Pancreas (tissue), 10 donors: ENCODE measurements at regions not wholly inside any gene's neighbourhood (a gene's known extent, or its start where the extent isn't known, plus 50 kb on each side); places are given as distances from the start of the nearest gene placed in this dataset.

Experiments
- ATAC-seq, 4 donors: fragments of 200-7000 bp; cut with Tn5 transposase; one replicate each; pipeline versions ENCODE4 v1.8.0 to v1.9.1; 2020; ENCODE audit warnings: mild to moderate bottlenecking in 4 of 4, moderate library complexity in 4 of 4
- DNase-seq, 6 donors: peaks; one replicate each; pipeline ENCODE4 v3.0.0-alpha.2; 2020
- FAIRE-seq: peaks from 2 replicates; lab custom pipeline; 2012; peaks lifted over from hg19 to GRCh38; lab: Jason Lieb, UNC
- H3K27ac ChIP-seq, 4 donors: fragments of 200-600 bp; sonication (generic); 1 replicate in 3 of 4; 2 replicates in 1 of 4; pipeline versions ENCODE4 v1.5.0 to v1.8.0; 2020
- H3K27me3 ChIP-seq, 4 donors: fragments of 200-600 bp; one replicate each; pipeline ENCODE4 v1.8.0; 2021
- H3K36me3 ChIP-seq, 3 donors: fragments of 200-600 bp; sonication (generic) in 1 of 3; one replicate each; pipeline versions ENCODE4 v1.5.0 to v1.8.0; 2020 to 2021
- H3K4me1 ChIP-seq, 3 donors: fragments of 200-600 bp; one replicate each; pipeline ENCODE4 v1.8.0; 2021
- H3K4me3 ChIP-seq, 4 donors: fragments of 200-600 bp; sonication (generic) in 2 of 4; one replicate each; pipeline versions ENCODE4 v1.5.0 to v1.8.0; 2020 to 2021
- H3K9me3 ChIP-seq, 4 donors: fragments of 200-600 bp; one replicate each; pipeline ENCODE4 v1.8.0; 2021
- CTCF ChIP-seq, 4 donors: fragments of 200-600 bp; sonication (generic) in 3 of 4; IDR thresholded peaks; one replicate each; pipeline versions ENCODE4 v1.5.0 to v1.8.0; 2021; ENCODE audit warnings: antibody characterized with exemption in 4 of 4
- WGBS, 2 donors: extraction: QIAGEN DNeasy Blood & Tissue Kit; methylation state at CpG; one replicate each; pipeline ENCODE4 v1.1.7; 2013; 5-methylcytosine and 5-hydroxymethylcytosine counted together
- intact Hi-C, 3 donors: fragments of 100-400 bp; cut with DNase I; formaldehyde crosslinking; loops; one replicate each; pipeline versions ENCODE4 v1.11.1 to v1.14.2; 2022
- donor health status: healthy with polysubstance abuse.
- donor health status: DM: no; HTN: no; CAD: no; lungs with moderate emphysema.
- donor health status: DM: no; HTN: no; CAD: no.
- donor health status: control.
- donor health status: control.
- donor health status: Bipolar disorder and iron deficiency.
- donor health status: DM: yes; HTN: yes; CAD: no.
- donor health status: DM: no; HTN: no; CAD: no.
- donor health status: DM: no; HTN: no; CAD: no.
- donor health status: DM: yes; HTN: yes; CAD: no.

GRCh38 chr6:1127129-1127528 lies 184.8 kb upstream of the FOXQ1 start:
- WGBS, 2 donors: 92 to 97% methylated on average over 9 of the region's 9 CpGs
- intact Hi-C loops: no loop called here
- Histone ChIP-seq H3K4me3 (no peak overlapping the region), H3K9me3 (no peaks in the 10 kb centered on the region), H3K4me1 (peaks cover 0 to 4% (median 0%) of the 10 kb centered on the region in 3 donors), H3K27me3 (no peaks in the 10 kb centered on the region), H3K27ac (no peak overlapping the region), H3K36me3 (no peaks in the 10 kb centered on the region)
- ATAC-seq (no peak), DNase-seq (no peak), FAIRE-seq (no peak)
- TF ChIP-seq CTCF (IDR thresholded peaks at IDR 0.05): no peak

DNA sequence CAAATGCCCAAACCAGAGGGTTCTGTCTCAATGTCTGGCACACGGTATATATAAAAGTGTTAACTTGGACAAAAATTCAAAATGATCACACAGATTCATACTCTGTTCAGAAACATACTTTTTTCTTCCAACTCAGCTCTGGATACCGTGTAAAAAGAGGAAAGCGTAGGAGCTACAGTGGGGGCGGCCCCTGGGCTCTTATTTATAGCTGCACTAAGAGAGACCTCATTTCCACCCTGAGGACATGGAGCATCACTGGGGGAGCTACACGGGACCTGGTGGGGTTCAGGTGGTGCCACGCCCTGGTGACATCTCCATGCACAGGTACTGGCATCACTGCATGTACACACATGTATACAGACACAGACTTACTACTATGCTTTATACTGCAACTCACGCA lies 185.9 kb upstream of the FOXQ1 start:
- Histone ChIP-seq H3K4me1 (peaks cover 0 to 4% (median 0%) of the 10 kb centered on the region in 3 donors), H3K36me3 (no peaks in the 10 kb centered on the region), H3K9me3 (no peaks in the 10 kb centered on the region), H3K27ac (no peak overlapping the region), H3K4me3 (no peak overlapping the region), H3K27me3 (no peaks in the 10 kb centered on the region)
- no peak for TF ChIP-seq CTCF (IDR thresholded peaks at IDR 0.05)
- DNase-seq (no peak), ATAC-seq (no peak), FAIRE-seq (no peak)
- intact Hi-C loops: no loop called here
- 89 to 90% methylated on average over 7 of the region's 7 CpGs for WGBS, 2 donors

- FAIRE-seq (no peak), ATAC-seq (no peak), DNase-seq (no peak)
- Histone ChIP-seq H3K4me1 (peaks cover 0 to 4% (median 0%) of the 10 kb centered on the region in 3 donors), H3K36me3 (no peaks in the 10 kb centered on the region), H3K4me3 (no peak overlapping the region), H3K27me3 (no peaks in the 10 kb centered on the region), H3K9me3 (no peaks in the 10 kb centered on the region), H3K27ac (peak overlapping the region in 2 of 4 donors; percentile 18 to 39)
- WGBS, 2 donors: 90 to 95% methylated on average over 8 of the region's 8 CpGs
- TF ChIP-seq CTCF (IDR thresholded peaks at IDR 0.05): no peak
- intact Hi-C loops: no loop called here
Measured at GRCh38 chr6:1125297-1125696, 186.6 kb upstream of the FOXQ1 start.

DNA sequence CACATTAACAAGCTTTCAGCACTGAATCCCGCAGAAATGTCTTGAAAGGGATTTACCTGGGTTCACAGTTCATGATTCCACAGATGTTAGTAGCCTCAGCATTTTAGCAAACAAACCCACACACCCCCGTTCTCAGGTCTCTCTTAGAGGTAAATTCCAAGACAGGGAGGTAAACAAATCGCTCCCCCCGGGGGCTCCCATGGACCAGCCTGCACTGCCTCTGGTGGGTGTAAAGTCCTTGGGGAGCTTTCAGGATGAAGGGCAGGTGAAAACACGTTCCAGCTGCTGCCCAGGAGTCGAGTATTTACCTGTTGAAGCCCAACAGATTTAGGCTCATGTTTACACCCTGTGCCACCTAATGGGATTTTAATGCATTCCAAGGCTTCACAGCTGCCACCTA lies 187.0 kb upstream of the FOXQ1 start:
- ATAC-seq: peak in 1 of 4 donors; percentile 10
- FAIRE-seq: no peak
- no peak for TF ChIP-seq CTCF (IDR thresholded peaks at IDR 0.05)
- Histone ChIP-seq H3K4me3 (no peak overlapping the region), H3K27ac (peak overlapping the region in 2 of 4 donors; percentile 18 to 39), H3K9me3 (no peaks in the 10 kb centered on the region), H3K27me3 (no peaks in the 10 kb centered on the region), H3K4me1 (peaks cover 0 to 4% (median 0%) of the 10 kb centered on the region in 3 donors), H3K36me3 (no peaks in the 10 kb centered on the region)
- no peak for DNase-seq
- 34% methylated on average over 6 of the region's 6 CpGs for WGBS, 2 donors
- intact Hi-C loops: no loop called here
